Ectodermal cell (in vitro differentiated cells): ENCODE measurements at regions not wholly inside any gene's neighbourhood (a gene's known extent, or its start where the extent isn't known, plus 50 kb on each side); places are given as distances from the start of the nearest gene placed in this dataset.

ENCODE experiments used
- H3K27ac ChIP-seq: 2 replicates; pipeline ENCODE4 v1.7.0; 2013; ENCODE audit warnings: mild to moderate bottlenecking, low read depth, low read length; ENCODE audit not compliant: insufficient read depth, poor library complexity, severe bottlenecking
- H3K27me3 ChIP-seq: 2 replicates; pipeline ENCODE4 v1.7.0; 2013; ENCODE audit warnings: mild to moderate bottlenecking, low read length; ENCODE audit not compliant: insufficient read depth, control insufficient read depth, poor library complexity, severe bottlenecking
- H3K36me3 ChIP-seq: one replicate; pipeline ENCODE4 v1.7.0; 2013; ENCODE audit warnings: low read length; ENCODE audit not compliant: control insufficient read depth, insufficient read depth
- H3K4me1 ChIP-seq: one replicate; pipeline ENCODE4 v1.7.0; 2013; ENCODE audit warnings: low read length; ENCODE audit not compliant: control insufficient read depth, insufficient read depth
- H3K4me3 ChIP-seq: 2 replicates; pipeline ENCODE4 v1.7.0; 2013; ENCODE audit warnings: low read depth, low read length, control low read depth; ENCODE audit not compliant: insufficient read depth
- H3K9me3 ChIP-seq: 2 replicates; pipeline ENCODE4 v1.7.0; 2013; ENCODE audit warnings: mild to moderate bottlenecking, low read length, moderate library complexity; ENCODE audit not compliant: control insufficient read depth
- WGBS, 2 experiments: methylation state at CpG; one replicate each; pipeline ENCODE4 v1.1.7; 2013; ENCODE audit warnings: missing lambda C conversion rate in 2 of 2; 5-methylcytosine and 5-hydroxymethylcytosine counted together

DNA sequence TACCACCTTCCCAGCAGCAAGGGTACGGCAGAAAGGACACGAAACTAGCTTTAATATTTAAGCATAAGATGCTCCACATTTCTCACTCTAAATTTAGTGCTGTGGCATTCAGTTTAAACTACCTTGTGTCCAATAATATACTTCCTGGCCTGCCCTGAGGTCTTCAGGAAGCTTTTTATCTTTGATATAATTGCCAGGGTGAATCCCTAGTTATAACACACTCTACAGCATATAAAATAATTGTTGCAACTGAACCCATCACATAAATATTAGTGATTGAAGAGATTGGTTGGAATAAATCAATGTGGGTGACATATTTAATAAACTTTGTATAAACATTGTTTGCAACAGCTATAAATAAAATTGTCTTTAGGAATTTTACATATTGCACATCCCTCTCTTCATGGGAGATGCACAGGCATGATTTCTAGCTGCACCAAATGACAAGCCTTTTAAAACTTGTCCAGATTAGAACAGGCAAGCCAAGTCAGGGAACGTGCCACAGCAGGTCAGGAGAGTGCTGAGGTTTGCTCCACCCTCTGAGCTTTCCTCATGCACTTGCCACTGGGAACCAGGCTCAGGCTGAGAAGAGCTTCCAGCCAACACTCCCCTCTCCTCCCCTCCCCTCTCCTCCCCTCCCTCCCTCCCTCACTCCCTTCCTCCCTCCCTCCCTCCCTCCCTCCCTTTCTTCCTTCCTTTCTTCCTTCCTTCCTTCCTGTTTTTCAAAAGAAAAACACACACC, 623.2 kb upstream of the PKN2 start:
- no peaks in the 10 kb centered on the region for H3K9me3 ChIP-seq
- WGBS, 2 experiments = 92 to 97% methylated on average over 3 of the region's 3 CpGs
- peaks cover 4% of the 10 kb centered on the region for H3K4me1 ChIP-seq
- H3K4me3 ChIP-seq = no peak overlapping the region
- H3K27ac ChIP-seq = no peak overlapping the region
- H3K27me3 ChIP-seq = no peaks in the 10 kb centered on the region
- no peaks in the 10 kb centered on the region for H3K36me3 ChIP-seq

DNA sequence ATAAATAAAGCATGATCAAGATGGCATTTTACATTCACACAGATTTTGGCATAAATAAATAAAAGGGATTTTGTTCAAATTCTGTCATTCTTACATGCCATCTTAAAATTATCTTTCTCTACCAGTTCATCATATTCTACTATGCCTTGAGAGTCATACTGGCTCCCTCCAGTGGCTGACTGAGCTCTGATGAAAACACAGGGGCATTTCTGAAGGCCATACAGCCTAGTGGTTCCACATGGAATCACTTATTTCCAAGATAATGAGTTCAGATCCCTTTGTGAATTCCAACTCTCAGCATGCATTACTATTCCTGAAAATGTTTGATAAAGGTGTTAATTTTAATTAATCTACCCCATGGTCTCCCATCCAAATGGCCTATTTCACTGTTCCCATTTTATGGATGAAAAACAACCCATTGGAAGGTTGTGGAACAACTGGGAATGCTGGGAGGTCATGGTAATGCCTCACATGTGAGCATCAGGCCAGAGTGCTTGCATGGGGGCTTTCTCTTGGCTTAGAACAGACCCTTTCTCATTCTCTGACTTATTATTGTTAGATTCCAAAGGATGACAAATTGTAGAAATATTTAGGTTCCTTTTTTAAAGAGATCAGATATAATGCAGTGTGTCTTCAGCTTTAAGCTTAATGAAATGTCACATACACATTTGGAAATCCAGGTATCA, 622.4 kb upstream of the PKN2 start:
- Histone ChIP-seq H3K9me3 (no peaks in the 10 kb centered on the region), H3K4me1 (peaks cover 4% of the 10 kb centered on the region), H3K4me3 (no peak overlapping the region), H3K36me3 (no peaks in the 10 kb centered on the region), H3K27ac (no peak overlapping the region), H3K27me3 (no peaks in the 10 kb centered on the region)

DNA sequence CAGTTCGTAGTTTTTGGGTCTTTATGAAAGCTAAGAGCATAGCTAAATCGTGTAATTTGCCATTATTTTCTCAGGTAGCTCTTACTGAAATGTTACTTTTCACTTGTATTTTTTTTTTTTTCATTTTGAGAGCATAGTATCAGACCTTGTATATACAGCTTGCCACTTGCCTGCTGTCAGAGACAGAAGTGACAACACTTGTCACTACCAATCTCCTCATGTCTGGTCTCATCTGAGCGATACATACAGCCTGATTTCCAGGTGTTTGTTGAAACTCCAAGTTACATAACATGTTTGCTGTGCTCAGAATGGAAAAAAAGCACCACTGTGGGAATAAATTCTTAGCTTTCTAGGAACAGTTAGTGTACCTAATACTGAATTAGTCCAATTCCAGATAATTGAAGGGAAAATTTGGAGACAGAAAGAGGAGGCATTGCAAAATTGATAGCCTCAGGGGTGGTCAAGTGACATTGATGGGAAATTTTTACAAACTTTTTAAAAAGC, 621.4 kb upstream of the PKN2 start:
- Histone ChIP-seq H3K27me3 (no peaks in the 10 kb centered on the region), H3K36me3 (no peaks in the 10 kb centered on the region), H3K4me1 (peaks cover 4% of the 10 kb centered on the region), H3K4me3 (no peak overlapping the region), H3K27ac (no peak overlapping the region), H3K9me3 (no peaks in the 10 kb centered on the region)
- 93 to 99% methylated on average over 3 of the region's 3 CpGs for WGBS, 2 experiments

DNA sequence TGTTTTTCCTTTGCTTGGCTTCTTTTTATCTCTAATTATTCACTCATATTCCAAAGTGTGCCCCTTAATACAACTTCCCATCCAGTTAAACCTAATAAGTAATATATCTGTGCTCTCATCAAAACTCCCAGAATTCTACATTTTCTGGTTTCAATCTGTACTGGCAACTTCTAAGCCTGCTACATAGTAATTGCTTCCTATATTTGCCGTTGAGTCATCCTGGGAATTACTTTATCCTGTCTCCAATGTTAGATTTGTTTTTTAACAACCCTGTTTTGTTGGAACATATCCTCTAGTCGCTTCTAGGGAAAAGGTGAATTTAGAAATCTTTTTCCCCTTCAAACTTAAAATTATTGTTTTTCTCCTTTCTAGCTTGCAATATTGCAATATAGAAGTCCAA, 620.5 kb upstream of the PKN2 start:
- 83 to 88% methylated on average over 2 of the region's 2 CpGs for WGBS, 2 experiments
- H3K4me1 ChIP-seq = peaks cover 4% of the 10 kb centered on the region
- H3K4me3 ChIP-seq = no peak overlapping the region
- no peaks in the 10 kb centered on the region for H3K27me3 ChIP-seq
- H3K9me3 ChIP-seq = no peaks in the 10 kb centered on the region
- H3K36me3 ChIP-seq = no peaks in the 10 kb centered on the region
- no peak overlapping the region for H3K27ac ChIP-seq

DNA sequence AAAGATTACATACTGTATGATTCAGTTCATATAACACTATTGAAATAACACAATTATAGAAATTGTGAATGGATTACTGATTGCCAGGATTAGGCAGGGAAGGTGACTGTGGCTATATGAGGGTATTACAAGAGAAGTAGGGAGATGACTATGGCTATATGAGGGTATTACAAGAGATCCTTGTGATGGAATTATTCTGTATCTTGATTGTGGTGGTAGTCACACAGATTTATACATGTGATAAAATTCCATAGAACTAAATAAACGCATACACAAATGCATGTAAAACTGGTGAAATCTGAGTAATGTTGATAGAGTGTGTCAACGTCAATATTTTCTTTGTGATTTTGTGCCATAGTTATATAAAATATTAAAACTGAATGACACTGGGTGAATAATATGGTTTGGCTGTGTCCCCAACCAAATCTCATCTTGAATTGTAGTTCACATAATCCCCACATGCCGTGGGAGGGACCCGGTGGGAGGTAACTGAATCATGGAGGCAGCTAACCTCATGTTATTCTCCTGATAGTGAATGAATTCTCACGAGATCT, 615.6 kb upstream of the PKN2 start:
- no peak overlapping the region for H3K4me3 ChIP-seq
- WGBS, 2 experiments = 94 to 100% methylated on average over 5 of the region's 5 CpGs

DNA sequence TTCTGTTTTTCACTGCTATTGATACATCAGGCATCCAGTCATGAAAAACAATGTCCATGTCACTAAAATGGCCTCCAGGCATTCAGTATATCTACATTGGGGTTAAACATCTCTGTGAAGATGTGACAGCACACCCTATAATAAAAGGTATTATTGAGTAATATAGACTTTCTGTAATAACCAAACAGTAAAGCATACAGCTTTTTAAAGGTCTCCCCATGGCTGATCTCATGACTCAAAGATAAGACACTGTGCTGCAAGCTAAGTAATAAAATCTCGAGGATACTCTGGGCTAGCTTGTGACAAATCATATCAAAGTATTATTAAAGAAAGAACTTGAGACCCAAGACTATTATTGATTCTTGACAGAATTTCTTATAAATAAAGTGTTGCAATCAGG, 613.1 kb upstream of the PKN2 start:
- Histone ChIP-seq H3K4me3 (no peak overlapping the region), H3K36me3 (no peaks in the 10 kb centered on the region), H3K27ac (no peak overlapping the region), H3K27me3 (no peaks in the 10 kb centered on the region), H3K4me1 (no peaks in the 10 kb centered on the region), H3K9me3 (no peaks in the 10 kb centered on the region)
- WGBS, 2 experiments = 100% methylated on average over 1 of the region's 1 CpG

More for the DNA sequence above, 615.6 kb upstream of the PKN2 start:
- Histone ChIP-seq H3K36me3 (no peaks in the 10 kb centered on the region), H3K9me3 (no peaks in the 10 kb centered on the region), H3K4me1 (no peaks in the 10 kb centered on the region), H3K27ac (no peak overlapping the region), H3K27me3 (no peaks in the 10 kb centered on the region)

DNA sequence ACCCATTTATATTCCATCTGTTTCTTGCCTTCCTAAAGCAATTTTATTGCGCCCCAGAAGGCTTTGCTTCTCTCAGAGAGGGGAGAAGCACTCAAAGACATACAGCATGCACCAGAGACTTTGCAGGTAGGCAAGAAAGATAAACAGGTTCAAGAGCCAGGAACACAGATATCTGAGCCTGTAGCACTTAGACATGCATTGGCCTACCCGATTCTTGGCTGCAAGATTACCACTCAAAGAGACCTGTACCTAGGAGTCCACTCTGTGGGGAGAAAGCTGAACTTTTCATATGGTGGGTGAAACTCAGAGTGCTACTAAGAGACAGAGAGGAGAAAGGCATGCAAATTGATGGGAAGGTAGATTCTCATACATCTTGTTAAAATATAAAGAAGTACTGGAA, 609.4 kb upstream of the PKN2 start:
- Histone ChIP-seq H3K4me1 (no peaks in the 10 kb centered on the region), H3K4me3 (no peak overlapping the region), H3K27ac (no peak overlapping the region), H3K9me3 (no peaks in the 10 kb centered on the region), H3K27me3 (no peaks in the 10 kb centered on the region), H3K36me3 (no peaks in the 10 kb centered on the region)
- WGBS, 2 experiments = 94 to 97% methylated on average over 2 of the region's 2 CpGs

DNA sequence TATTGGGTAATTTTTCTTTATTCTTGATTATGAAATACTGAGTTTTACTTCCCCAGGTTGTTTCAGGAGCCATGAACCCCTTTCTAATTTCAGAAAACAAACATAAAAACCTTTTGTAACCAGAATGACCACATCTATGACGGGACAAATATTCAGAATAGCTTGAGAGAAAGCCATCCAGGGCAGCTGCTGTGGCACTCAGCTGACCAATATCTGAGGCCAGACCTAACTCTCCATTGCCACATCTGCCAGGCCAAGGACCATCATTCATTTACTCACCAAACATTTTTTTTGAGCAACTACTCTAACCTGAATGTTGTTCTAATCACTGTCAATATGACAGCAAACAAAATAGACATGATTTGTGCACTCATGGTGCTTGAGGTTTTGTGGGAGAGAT, 608.3 kb upstream of the PKN2 start:
- Histone ChIP-seq H3K27me3 (no peaks in the 10 kb centered on the region), H3K27ac (no peak overlapping the region), H3K36me3 (no peaks in the 10 kb centered on the region), H3K9me3 (no peaks in the 10 kb centered on the region), H3K4me1 (no peaks in the 10 kb centered on the region), H3K4me3 (no peak overlapping the region)
- WGBS, 2 experiments = 85 to 91% methylated on average over 1 of the region's 1 CpG

DNA sequence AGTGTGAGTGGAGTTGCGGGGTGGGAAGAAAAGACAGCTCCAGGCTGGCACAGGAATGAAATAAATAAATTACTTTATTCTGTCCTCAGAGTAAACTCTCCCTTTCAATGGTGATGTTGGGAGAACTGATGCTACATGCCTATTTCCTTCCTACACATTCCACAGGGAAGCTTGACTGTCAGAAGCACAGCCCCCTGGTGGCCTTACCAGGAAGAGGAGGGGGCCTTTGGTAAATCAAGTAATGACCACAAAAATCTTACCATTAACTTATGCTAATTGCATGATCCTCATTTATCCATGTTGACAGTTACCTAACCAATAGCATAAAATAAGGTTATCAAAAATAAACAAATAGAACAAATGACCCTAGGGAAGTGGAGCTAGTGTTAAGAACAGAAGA, 605.0 kb upstream of the PKN2 start:
- Histone ChIP-seq H3K27ac (no peak overlapping the region), H3K4me3 (no peak overlapping the region), H3K36me3 (no peaks in the 10 kb centered on the region), H3K9me3 (no peaks in the 10 kb centered on the region), H3K27me3 (no peaks in the 10 kb centered on the region), H3K4me1 (no peaks in the 10 kb centered on the region)
- WGBS, 2 experiments = 80% methylated on average over 1 of the region's 1 CpG; no CpG with 5 or more reads in 1 of the 2 experiments

DNA sequence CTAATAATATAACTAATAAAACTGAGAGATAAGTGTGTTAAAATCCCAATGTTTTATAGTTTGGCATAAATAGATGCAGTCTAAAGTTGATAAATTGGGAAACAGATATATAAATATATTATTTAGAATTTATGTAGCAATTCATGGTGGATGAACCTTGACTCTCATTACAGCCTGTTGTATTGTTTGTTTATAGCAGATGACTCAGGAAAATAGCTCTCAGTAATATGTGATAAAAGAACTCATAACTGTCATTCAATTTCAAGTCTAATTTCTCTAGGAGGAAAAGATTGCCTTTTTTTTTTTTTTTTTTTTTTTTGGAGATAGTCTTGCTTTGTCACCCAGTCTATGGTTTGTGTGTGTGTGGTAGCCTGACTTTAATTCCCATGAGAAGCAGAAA, 603.2 kb upstream of the PKN2 start:
- Histone ChIP-seq H3K9me3 (no peaks in the 10 kb centered on the region), H3K4me1 (no peaks in the 10 kb centered on the region), H3K36me3 (no peaks in the 10 kb centered on the region), H3K4me3 (no peak overlapping the region), H3K27me3 (no peaks in the 10 kb centered on the region), H3K27ac (no peak overlapping the region)
